GM18867 (cell line): ENCODE measurements at regions not wholly inside any gene's neighbourhood (a gene's known extent, or its start where the extent isn't known, plus 50 kb on each side); places are given as distances from the start of the nearest gene placed in this dataset.
"Not testable (repeated sequence)": the region's sequence is repeated elsewhere in the genome, so short reads cannot be mapped to it uniquely, and the experiment has no call there.

Experiments
- ATAC-seq: cut with Tn5 transposase; IDR thresholded peaks from one replicate; pipeline ENCODE4 v1.9.1; 2021; ENCODE audit warnings: mild to moderate bottlenecking, moderate library complexity; ENCODE audit not compliant: unreplicated experiment

GRCh38 chr2:64742678-64743077 lies 89.0 kb upstream of the SERTAD2 start:
- ATAC-seq: no peak

GRCh38 chr2:64743739-64744330 lies 90.1 kb upstream of the SERTAD2 start:
- no peak for ATAC-seq

GRCh38 chr2:64745562-64745961 lies 91.8 kb upstream of the SERTAD2 start:
- ATAC-seq: no peak

- ATAC-seq: not testable (repeated sequence)
Measured at GRCh38 chr2:64747690-64748091, 94.0 kb upstream of the SERTAD2 start.

GRCh38 chr2:64748147-64748546 lies 94.4 kb upstream of the SERTAD2 start:
- ATAC-seq: no peak

GRCh38 chr2:64748561-64748960 lies 94.8 kb upstream of the SERTAD2 start:
- no peak for ATAC-seq

- no peak for ATAC-seq
Measured at GRCh38 chr2:64749446-64749845, 95.7 kb upstream of the SERTAD2 start.

GRCh38 chr2:64750001-64750816 lies 96.5 kb upstream of the SERTAD2 start:
- no peak for ATAC-seq

GRCh38 chr2:64750817-64751285 lies 97.1 kb upstream of the SERTAD2 start:
- peak; percentile 87 for ATAC-seq

GRCh38 chr2:64751286-64752260 lies 97.9 kb upstream of the SERTAD2 start:
- peak; percentile 82 for ATAC-seq

- no peak for ATAC-seq
Measured at GRCh38 chr2:64753399-64753798, 99.7 kb upstream of the SERTAD2 start.

GRCh38 chr2:64754570-64754969 lies 100.9 kb upstream of the SERTAD2 start:
- ATAC-seq: no peak

GRCh38 chr2:64757126-64757525 lies 103.4 kb upstream of the SERTAD2 start:
- no peak for ATAC-seq

- ATAC-seq: no peak
Measured at GRCh38 chr2:64760128-64760527, 106.4 kb upstream of the SERTAD2 start.

- ATAC-seq: no peak
Measured at GRCh38 chr2:64762301-64762997, 108.7 kb upstream of the SERTAD2 start.

GRCh38 chr2:64763126-64763525 lies 109.4 kb upstream of the SERTAD2 start:
- no peak for ATAC-seq

- no peak for ATAC-seq
Measured at GRCh38 chr2:64765160-64765805, 111.6 kb upstream of the SERTAD2 start.

- ATAC-seq: peak; percentile 40
Measured at GRCh38 chr2:64766841-64767669, 113.3 kb upstream of the SERTAD2 start.
